GM19238 (cell line): ENCODE measurements at regions not wholly inside any gene's neighbourhood (a gene's known extent, or its start where the extent isn't known, plus 50 kb on each side); places are given as distances from the start of the nearest gene placed in this dataset.

Experiments used
- DNase-seq: peaks from one replicate; pipeline ENCODE4 v3.0.0; 2011; ENCODE audit warnings: low spot score; ENCODE audit not compliant: insufficient read length

DNA sequence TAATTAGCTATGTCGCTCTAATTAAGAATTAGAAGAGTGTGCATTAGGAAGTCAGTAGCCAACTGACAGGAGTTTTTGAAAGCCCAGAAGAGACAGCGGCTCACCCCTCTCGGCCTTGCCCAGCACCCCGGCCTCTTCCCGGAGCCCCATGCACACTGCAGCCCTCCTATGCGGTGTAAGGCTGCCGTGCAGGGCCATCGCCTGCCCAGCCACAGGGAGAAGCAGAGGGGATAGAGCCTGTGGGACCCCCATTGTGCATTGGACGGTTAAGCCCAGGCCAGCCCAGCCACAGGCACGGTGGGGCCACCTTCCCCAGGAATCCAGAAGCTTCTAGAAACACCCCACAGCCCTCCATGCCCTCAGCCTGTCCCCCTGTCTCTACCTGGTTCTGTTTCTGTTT is 569.7 kb upstream of the MKI67 start:
- no peak for DNase-seq

DNA sequence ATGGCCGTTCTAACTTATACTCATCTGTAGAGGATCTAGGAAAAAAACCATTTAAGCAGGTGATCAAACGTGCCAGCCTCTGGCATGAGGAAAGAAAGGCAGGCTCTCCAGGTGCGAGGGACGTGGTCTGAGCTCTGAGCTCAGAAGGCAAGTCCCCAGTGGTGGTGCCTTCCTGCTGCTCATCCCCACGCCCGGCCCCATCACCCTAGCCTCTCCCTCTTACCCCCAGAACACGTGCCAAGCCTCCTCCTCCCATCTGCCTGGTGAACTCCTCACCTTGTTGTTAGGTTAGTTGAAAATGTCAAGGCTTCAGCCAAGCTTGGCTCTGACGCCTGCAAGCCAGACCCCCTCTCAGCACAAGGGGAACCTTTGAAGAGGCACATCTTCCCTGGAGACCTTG is 571.2 kb upstream of the MKI67 start:
- DNase-seq = no peak

DNA sequence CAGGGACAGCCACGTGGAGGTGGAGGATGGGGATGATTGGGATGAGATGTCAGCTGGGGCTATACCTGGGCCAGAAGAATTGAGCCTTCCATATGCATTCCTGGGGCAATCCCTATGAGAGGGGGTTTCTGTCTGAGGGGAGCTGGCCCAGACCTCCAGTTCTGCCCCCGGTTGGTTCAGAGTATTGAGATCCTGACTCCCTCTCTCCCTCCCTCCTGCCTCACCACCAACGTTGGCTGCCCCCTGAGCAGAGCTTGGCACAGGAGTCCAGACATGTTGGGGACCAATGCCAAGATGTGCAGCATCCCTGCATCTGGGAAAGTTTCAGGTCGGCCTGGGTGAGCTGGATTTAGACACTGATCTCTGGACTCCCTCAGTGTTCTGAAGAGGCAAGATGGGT is 575.2 kb upstream of the MKI67 start:
- no peak for DNase-seq

DNA sequence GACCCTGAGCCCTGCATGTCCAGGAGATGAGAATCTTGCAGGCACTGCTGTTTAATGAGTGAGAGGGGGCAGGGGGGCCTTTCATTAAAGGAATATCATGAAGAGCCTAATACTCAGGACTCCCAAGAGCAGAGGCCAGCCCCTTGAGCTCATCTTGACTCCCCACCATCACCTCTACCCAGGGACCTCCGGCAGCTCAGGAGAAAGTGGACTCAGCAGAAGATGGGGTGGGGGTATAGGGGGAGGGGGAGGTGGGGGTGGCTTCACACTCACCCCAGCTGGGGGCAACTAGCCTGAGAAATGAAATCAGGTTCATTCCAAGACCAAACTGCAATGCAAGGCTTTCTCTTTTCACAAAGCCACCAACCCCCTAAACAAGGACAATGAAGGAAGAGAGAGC is 575.6 kb upstream of the MKI67 start:
- no peak for DNase-seq

DNA sequence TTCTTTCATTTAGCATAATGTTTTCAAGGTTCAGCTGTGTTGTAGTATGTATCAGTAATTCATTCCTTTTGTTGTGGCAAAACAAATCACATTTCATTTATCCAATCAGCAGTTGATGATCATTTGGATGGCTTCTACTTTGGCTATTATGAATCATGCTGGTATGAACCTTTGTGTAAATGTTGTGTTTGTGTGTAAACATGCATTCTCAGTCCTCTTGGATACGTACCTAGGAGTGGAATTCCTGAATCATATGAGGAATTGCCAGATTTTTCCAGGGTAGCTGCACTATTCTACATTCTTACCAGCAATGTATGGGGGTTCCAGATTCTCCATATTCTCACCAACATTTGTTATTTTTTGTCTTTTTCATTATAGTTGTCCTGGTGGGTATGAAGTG is 578.5 kb upstream of the MKI67 start:
- DNase-seq = no peak

DNA sequence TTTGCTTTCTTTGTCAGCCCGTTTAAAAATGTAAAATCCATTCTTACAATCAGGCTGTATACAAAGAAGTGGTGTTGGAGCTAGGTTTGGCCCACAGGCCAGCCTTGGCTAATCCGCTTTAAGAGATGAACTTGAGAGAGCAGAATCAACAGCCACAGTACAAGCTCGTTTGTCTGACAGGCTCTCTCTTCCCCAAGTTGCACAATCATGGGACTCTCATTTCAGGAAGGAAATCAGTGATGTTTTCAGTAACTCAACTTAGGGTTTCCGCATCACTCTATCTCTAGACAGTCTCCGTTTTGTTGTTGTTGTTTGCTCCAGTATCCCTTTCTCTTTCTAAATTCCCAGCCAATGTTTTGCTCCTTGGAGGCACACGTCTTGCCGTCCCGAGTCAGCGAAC is 582.0 kb upstream of the MKI67 start:
- DNase-seq = no peak

DNA sequence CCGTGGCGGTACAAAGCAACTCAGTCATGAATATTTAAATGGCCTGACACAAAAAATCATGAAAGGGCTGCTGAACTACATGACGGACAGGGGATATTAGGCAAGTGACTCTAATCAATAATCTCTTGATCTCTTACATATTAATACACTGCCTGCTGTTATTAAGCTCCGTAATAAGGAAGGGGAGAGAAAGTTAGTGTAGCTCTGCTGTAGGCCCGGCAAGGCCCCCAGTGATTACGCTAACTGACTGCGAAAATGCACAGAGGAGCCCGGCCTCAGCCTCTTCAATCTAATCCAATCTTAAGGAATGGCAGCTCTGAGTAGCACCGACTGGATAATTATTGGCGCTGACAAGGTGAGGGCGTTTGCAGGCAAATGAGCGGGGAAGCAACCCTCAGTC is 583.5 kb upstream of the MKI67 start:
- DNase-seq = no peak

DNA sequence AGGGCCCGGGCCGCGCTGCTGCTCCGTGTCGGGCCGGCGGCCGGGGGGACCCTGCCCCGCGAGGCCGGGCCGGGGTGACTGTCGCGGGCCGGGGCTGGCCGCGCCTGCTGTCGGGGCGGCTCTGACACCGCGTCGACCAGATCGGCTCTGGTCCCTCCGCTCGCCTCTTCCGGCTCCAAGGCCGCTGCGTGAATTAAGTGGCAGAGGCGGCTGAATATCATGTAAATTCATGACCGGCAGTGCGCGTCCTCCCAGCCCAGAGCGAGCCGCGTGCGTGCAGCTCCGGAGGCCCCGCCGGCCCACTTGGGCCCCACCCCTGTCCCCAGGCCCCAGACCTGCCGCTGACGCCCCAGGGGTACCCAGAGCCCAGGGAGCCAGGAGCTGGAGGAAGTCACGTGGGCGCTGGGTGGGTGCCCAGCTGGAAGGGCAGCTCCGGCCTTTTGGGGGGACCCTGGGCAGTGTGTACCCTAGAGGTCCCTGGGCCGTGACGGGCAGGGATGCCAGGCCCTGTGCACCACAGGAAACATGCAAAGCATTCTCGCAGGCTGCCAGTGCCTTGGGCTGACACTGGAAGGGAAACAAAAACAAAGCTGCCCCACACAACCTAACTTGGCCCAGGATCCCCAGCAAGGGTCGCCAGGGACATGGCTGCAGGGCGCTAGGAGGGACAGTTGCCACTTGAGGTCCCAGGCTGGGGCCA is 584.0 kb upstream of the MKI67 start:
- no peak for DNase-seq

DNA sequence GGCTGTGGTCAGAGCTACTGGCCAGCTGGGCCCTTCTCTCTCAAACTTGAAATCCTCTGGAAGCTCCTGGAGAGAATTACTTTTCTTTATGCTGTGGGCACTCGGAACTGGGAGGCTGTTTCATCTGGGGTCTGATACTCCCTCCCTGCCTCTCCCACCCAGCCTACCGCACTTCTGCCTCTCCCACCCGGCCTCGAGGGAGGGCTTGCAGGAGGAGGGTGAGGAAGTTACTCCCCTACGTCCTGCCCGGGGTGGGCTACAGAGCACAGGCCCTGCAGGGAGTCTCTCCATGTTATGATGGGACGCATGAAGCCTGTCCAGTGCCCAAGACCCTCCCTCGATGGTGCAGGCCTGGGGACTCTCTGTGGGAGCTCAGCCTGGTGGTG is 584.6 kb upstream of the MKI67 start:
- no peak for DNase-seq

DNA sequence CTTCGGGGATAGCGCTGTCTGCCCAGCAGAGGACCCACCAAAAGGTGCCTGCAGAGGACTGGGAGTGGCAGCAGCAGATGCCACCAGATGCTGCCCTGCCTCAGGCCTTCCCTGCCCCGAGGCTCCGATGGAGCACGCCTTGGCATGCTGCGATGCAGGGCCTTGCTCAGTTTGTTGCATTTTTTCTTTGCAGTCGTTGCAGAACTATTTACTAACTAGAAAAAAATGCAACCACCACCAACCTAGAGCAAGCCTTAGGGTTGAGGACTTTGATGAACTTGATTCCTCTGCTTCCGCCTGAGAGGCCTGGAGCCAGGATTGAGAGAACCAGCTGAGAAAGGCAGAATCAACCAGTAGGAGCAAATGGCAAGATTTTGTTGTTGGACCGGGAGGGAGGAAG is 585.6 kb upstream of the MKI67 start:
- DNase-seq = no peak

DNA sequence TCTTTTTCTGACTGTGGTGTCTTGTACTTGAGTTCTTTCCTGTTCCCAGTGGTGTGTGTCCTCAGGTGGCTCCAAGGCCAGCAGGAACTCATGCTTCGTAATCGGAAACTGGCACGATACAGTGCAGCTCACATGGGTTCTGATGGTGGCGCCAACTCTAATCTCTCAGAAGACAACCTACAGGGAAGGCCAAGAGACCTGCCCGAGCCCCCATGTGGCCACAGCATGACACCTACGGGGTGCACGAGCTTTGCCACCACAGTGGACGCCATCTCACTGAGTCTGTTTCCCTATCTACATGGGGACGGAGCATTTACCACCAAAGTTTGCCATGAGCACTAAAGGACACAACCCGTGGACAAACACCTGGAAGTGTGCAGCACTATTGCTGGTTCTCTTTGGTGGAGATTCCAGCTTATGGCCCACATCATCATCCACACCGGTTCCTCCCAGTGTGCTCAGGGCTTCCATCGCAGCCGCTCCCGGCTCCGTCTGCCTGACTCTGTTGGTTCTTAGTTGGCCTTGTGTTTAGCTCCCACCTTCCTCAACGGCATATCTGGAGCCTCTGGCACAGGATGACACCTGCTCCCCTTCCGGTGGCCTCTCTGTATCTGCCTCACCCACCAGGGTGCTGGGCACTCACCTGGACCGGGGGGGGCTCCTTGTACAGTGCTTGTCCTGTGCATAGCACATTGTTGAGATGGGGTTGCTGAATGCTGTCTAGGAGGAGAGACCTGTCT is 586.6 kb upstream of the MKI67 start:
- DNase-seq = no peak

DNA sequence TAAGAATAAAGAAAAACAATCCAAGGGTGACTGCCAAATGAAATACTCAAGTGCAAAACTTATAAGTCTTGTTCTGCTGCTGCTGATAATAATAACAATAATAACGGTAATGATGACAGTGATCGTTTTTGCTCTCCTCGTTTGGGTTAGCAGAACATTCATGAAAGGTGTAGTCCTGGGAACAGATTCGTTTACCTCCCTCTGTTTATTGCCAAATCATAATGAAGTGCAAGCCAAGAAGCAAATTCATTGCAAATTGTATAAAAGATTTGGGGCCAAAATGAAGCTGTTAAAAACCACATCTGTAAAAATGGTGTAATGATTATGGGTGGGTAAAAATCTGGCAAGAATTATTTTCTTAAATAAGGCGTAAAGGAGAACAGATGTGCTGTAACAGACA is 587.2 kb upstream of the MKI67 start:
- DNase-seq = no peak

DNA sequence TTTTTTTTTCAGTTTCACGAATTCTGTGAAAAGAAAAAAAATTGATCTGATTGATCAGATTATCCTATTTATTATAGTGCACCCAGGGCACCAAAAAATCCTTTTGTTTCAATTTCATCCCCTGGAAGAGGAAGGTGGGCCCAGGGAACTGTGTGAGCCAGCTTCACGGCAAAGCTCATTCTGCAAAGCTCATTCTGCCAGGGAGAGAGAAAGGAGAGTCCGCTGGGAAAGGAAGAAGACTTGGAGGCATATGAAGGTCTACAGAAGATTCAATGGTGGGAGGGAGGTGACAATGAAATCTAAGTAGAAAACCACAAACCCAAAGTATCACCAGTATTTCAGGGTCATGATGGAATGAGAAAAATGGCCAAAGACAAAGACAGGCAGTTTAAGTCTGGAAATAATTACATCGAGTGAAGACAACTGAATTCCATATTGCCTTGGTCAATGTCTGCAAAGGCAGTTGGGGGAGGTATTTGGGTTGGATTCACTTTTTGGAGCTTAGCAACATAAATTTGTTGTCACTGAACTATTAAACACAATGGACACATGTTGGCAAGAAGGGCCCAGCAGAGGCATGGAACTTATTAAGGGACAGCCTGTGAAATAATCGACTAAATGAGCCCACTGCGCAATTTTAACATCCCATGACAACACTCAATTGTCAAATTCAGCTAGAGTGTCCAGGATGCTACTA is 587.8 kb upstream of the MKI67 start:
- no peak for DNase-seq

DNA sequence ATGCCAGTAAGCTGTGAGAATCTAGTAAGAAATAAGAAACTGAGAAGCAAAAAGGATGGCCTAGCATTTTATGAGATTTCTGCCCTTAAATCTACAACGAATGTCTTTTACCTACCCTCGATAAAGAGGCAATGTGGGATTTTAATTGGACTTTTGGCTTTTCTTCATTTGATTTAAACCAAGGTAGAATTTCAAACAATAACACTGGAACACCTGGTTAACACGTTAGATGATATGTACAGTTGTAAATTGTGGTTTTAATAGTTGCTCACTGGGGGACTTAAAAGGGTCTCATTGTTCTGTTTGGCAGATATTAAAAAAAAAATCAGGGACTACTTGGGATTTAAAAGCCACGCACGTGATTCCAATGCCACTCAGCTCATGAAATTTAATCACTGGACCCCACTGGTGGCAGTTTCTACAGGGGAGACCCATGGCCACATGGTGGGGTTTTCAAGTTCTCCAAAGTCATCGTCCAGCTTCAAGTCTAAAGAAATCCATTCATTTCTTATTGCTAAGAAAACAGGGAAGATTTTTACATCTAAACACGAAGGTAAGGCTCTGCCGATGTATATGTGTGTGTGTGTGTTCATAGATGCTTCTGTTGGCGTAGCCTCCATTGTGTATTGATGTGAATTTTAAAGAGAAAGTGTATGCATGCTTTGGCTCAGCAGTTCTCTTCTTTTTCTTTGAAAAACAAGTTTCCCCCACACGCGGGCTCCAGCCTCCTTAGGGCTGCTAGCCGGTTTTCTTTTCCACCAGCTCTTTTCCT is 588.6 kb upstream of the MKI67 start:
- DNase-seq = no peak

DNA sequence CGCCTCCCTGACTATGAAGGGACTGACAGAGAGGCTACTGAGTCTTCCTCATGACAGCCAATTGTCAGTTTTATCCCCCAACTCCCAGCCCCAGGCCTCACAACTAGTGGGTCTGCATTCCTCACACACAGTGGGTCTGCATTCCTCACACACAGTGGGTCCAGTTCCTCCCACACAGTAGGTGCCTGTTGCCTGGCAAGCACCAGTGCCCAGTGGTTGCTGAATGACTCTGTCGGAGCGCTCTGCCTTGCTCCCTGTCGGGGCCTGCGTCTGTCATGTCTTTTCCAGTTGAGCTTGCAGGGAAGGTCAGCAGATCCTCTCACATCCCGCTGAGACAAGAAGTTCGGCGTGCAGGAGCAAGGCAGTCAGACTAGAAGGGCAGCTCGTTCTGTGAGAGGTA is 590.0 kb upstream of the MKI67 start:
- DNase-seq = no peak

DNA sequence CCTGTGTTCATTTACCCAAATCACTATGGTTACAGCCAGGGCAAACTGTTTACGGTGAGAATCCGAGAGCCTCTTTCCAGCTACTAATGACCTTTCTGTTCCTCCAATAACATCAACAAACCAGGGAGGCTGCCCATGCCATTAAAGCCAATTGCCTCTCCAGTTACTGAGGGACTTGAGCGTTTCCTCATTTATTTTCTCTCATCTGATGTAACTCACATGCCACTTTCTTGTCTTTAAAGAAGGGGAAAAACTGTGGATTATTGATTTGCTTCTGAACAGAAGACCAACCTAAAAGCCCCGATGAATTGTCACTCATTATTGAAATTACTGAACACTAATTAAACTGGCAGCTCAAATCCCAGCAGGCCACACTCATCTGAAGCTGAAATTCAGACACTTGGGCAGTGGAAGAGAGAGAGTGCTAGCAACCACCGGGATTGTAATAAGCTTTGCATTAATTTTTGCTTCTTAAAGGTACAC is 595.8 kb upstream of the MKI67 start:
- DNase-seq = no peak

DNA sequence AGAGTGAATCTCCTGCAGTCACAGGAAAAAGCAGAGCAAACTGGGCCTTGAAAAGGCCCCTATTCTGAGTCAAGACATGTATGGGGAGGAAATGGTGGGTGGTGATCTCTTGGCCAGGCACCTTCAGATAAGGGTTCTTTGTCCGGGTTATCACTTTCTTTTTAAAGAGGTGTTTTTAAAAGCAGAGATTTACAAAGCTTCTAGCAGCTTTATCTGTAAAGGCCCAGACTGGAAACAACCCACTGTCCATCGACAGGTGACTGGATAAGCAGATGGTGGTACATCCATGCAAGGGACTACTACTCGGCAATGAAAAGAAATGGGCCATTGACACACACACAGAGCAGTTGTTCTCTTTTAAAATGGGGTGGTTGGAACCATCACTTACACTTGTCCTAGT is 596.7 kb upstream of the MKI67 start:
- no peak for DNase-seq

DNA sequence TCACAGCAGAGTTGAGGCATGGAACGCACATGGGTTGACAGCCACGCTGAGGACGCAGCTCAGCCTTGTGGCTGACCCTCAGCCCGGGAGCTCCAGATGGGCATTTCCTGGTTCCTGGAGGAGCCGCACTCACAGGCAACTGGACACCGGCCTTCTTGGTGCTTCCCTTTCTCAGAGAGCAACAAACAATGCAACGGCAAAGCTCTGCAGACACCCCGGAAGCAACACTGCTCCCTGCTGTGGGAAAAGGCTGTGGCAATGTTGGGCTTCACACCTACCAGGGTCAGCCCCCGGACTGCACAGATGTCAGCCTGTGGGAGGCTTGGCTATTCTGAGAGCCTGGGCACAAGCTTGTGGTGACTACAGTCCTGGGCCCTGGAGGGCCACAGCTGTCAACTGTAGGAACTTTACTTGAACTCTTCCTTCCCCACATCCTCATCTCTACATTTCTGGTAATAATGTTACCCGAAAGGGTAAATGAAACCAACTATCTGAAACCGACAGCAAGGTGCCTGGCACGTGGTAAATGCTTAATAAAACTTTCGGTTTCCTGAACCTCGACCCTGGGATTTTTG is 597.5 kb upstream of the MKI67 start:
- DNase-seq = no peak

DNA sequence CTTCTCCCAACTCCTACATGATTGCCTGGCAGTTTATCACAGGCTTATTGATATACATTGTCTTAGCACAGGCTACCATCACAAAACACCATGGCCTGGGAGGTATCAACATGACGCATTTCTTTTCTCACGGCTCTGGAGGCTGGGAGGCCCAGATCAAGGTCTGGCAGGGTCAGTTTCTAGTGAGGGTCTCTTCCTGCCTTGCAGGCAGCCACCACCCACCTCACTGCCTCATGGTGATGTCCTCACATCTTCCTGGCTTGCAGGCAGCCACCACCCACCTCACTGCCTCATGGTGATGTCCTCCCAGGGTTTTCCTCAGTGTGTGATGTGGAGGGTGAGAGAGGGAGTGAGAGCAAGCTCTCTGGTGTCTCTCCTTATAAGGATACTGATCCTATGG is 599.3 kb upstream of the MKI67 start:
- DNase-seq = no peak

DNA sequence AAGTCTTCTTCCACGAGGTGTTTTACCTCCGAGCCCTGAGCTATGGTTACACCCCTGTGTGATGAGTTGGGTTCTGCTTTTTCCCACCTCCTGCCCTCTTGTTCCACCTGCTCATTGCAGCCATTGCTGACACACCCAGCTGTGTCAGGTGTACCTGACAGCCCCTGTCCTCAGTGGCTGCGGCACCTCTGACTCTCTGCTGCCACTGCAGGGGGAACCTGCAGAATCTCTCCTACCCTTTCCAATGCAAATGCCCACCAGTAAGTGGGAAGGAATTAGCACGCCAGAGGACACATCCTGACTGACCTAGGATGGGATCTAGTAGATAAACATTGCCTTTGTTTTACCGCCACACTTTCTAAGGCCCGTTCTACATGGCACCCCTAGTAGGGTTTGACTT is 600.9 kb upstream of the MKI67 start:
- DNase-seq = no peak

DNA sequence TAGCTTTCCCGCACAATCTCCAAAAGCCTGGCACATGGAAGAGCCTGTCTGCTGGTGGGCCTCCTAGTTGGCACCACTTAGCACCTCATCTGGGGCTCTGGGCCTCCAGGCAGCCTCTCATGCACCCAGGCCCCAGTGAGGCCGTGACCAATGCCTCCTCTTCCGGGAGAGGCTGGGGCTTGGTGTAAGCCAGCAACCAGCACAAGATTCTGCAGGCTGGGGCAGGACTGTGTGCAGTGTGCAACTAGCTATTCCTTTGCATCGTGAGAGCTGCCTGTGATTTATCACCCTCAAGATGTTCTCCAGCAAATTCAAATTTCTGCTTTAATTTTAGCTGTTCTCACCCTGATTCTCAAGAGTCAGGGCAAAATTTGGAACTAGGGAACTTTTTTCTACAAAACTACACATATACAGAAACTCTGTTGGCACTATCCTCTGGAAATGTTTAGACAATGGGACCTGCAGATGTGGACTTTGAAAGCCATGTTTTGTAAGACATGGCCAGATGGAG is 603.7 kb upstream of the MKI67 start:
- DNase-seq = no peak
